ENCODE measurements at regions not wholly inside any gene's neighbourhood (a gene's known extent, or its start where the extent isn't known, plus 50 kb on each side); places are given as distances from the start of the nearest gene placed in this dataset.

GRCh38 chr15:81744364-81744763, 301.5 kb downstream of the MEX3B start (continued):
- TF ChIP-seq TFE3 (CRISPR knock-in tag; IDR thresholded peaks at IDR 0.05) (peak; percentile 35), CEBPZ (IDR thresholded peaks at IDR 0.05; ENCODE audit: borderline replicate concordance, low read depth, low read length) (no peak), ZNF785 (CRISPR knock-in tag; IDR thresholded peaks at IDR 0.05) (no peak), TOE1 (IDR thresholded peaks at IDR 0.05; ENCODE audit: borderline replicate concordance) (peak; percentile 91), TOE1 (CRISPR knock-in tag; IDR thresholded peaks at IDR 0.05; ENCODE audit: borderline replicate concordance, low read depth) (no peak), TCF7L2 (IDR thresholded peaks at IDR 0.05; ENCODE audit: low read depth, low read length) (no peak), BCL6 (CRISPR knock-in tag; IDR thresholded peaks at IDR 0.05) (no peak), HDAC8 (tag; IDR thresholded peaks at IDR 0.05) (no peak), USF1 (CRISPR knock-in tag; IDR thresholded peaks at IDR 0.05) (peak; percentile 42; the same call in 1 of the 2 replicates), SP1 (CRISPR knock-in tag; IDR thresholded peaks at IDR 0.05) (no peak), SPI1 (IDR thresholded peaks at IDR 0.05; ENCODE audit: borderline replicate concordance, low read depth, low read length) (no peak), BHLHE40 (IDR thresholded peaks at IDR 0.05; ENCODE audit: low read length) (0 out of 2 replicates have a peak, but pooled peaks have one; percentile 23), USF2 (CRISPR knock-in tag; IDR thresholded peaks at IDR 0.05) (peak; percentile 72), RAD51 (IDR thresholded peaks at IDR 0.05; ENCODE audit: borderline replicate concordance, low read depth) (peak; percentile 89), L3MBTL2 (IDR thresholded peaks at IDR 0.05) (peak; percentile 40; the same call in 1 of the 2 replicates)
